Heart left ventricle (tissue), 16 donors: ENCODE measurements at regions not wholly inside any gene's neighbourhood (a gene's known extent, or its start where the extent isn't known, plus 50 kb on each side); places are given as distances from the start of the nearest gene placed in this dataset.
A peak's percentile ranks its signal among the peaks of the same experiment; 100 is the strongest.

Experiments
- ATAC-seq, 4 donors: fragments of 200-7000 bp; cut with Tn5 transposase; one replicate each; pipeline ENCODE4 v1.9.1; 2020 to 2022; ENCODE audit warnings: moderate library complexity in 4 of 4, mild to moderate bottlenecking in 3 of 4, moderate number of reproducible peaks in 1 of 4
- DNase-seq, 5 donors: peaks; one replicate each; pipeline ENCODE4 v3.0.0-alpha.2; 2020
- H3K27ac ChIP-seq, 12 donors: fragments of 200-600 bp; sonication (generic) in 4 of 12; one replicate each; pipeline versions ENCODE4 v1.5.0 to v1.8.0; 2016 to 2022; ENCODE audit warnings: mild to moderate bottlenecking in 2 of 12
- H3K27me3 ChIP-seq, 9 donors: fragments of 200-600 bp; sonication (generic) in 2 of 9; one replicate each; pipeline versions ENCODE4 v1.5.1 to v1.8.0; 2016 to 2022; ENCODE audit warnings: mild to moderate bottlenecking in 3 of 9
- H3K36me3 ChIP-seq, 9 donors: fragments of 200-600 bp; sonication (generic) in 2 of 9; one replicate each; pipeline versions ENCODE4 v1.5.0 to v1.8.0; 2018 to 2022; ENCODE audit warnings: mild to moderate bottlenecking in 2 of 9
- H3K4me1 ChIP-seq, 12 donors: fragments of 200-600 bp; sonication (generic) in 4 of 12; one replicate each; pipeline versions ENCODE4 v1.5.0 to v1.8.0; 2016 to 2022; ENCODE audit warnings: mild to moderate bottlenecking in 3 of 12
- H3K4me3 ChIP-seq, 12 donors: fragments of 200-600 bp; sonication (generic) in 4 of 12; one replicate each; pipeline versions ENCODE4 v1.5.0 to v1.8.0; 2017 to 2022; ENCODE audit warnings: mild to moderate bottlenecking in 9 of 12, moderate library complexity in 4 of 12
- H3K9me3 ChIP-seq, 12 donors: fragments of 200-600 bp; sonication (generic) in 4 of 12; one replicate each; pipeline versions ENCODE4 v1.5.0 to v1.8.0; 2016 to 2022; ENCODE audit warnings: mild to moderate bottlenecking in 1 of 12
- CTCF ChIP-seq, 12 donors: fragments of 200-600 bp; sonication (generic) in 4 of 12; IDR thresholded peaks; one replicate each; pipeline versions ENCODE4 v1.5.0 to v1.8.0; 2018 to 2022; ENCODE audit warnings: antibody characterized with exemption in 12 of 12, mild to moderate bottlenecking in 5 of 12
- POLR2A ChIP-seq, 2 donors: fragments of 450-650 bp; IDR thresholded peaks; one replicate each; pipeline ENCODE4 v1.6.1; 2017; ENCODE audit warnings: antibody characterized with exemption in 2 of 2, mild to moderate bottlenecking in 2 of 2, moderate library complexity in 2 of 2
- WGBS, 4 donors: extraction: QIAGEN DNeasy Blood & Tissue Kit in 2 of 4; methylation state at CpG; one replicate each; pipeline versions ENCODE4 v1.1.5 to v1.1.7; 2013 to 2018; 5-methylcytosine and 5-hydroxymethylcytosine counted together
- intact Hi-C, 10 donors: fragments of 100-400 bp; cut with DNase I; formaldehyde crosslinking; loops; one replicate each; pipeline versions ENCODE4 v1.11.1 to v1.14.2; 2022
- donor health status: ischemic (EF 13 %, LVEDD 7.1; RV severe dilation, severe dysfunction).
- donor health status: healthy with polysubstance abuse.
- donor health status: DM: no; HTN: yes; CAD: no.
- donor health status: DM: no; HTN: no; CAD: no.
- donor health status: ischemic (EF 25% LVEDD 6.9; RV normal size, moderate dysfunction).
- donor health status: ischemic (EF 25% LVEDD 5.7; RV mildly dilated, moderate dysfunction).
- donor health status: healthy.
- donor health status: DM: yes; HTN: yes; CAD: no.
- donor health status: ischemic (EF 35%, LVEDD 5.7; RV mildly dilated, moderate dysfunction).
- donor health status: nonischemic (EF 11% LVEDD 7.7; RV severe dilation, severe dysfunction).
- donor health status: DM: yes; HTN: yes; CAD: no.
- donor health status: PGD.
- donor health status: ischemic (EF 29% LVEDD 5.4; RV normal size, mild dysfunction).
- donor health status: nonischemic (EF 23%, LVEDD 6.1; RV moderate dilation, normal function).

GRCh38 chr6:151689499-151690201 lies 117.8 kb upstream of the ESR1 start:
- Histone ChIP-seq H3K9me3 (no peaks in the 10 kb centered on the region), H3K4me1 (peaks cover 0 to 12% (median 0%) of the 10 kb centered on the region in 12 donors), H3K27ac (peak overlapping the region in 9 of 12 donors; percentile 17 to 88 (median 71)), H3K4me3 (peak overlapping the region in 3 of 12 donors; percentile 42 to 57 (median 50)), H3K36me3 (no peaks in the 10 kb centered on the region), H3K27me3 (no peaks in the 10 kb centered on the region)
- peak in 1 of 4 donors; percentile 25 for ATAC-seq
- intact Hi-C loops: loop anchor here in 7 of 10 donors (5.0 to 10.0 kb wide), 5 partner anchors 433 to 585 kb away; no protein-coding TSS in a partner anchor
- no peak for DNase-seq
- WGBS, 4 donors: 77 to 82% (median 79%) methylated on average over 5 of the region's 5 CpGs
- no peak for TF ChIP-seq CTCF (IDR thresholded peaks at IDR 0.05)
- no peak for TF ChIP-seq POLR2A (IDR thresholded peaks at IDR 0.05)

- intact Hi-C loops: loop anchor here in 2 of 10 donors (5.0 to 10.0 kb wide), 2 partner anchors 432 to 584 kb away; no protein-coding TSS in a partner anchor
- Histone ChIP-seq H3K4me3 (peak overlapping the region in 9 of 12 donors; percentile 25 to 57 (median 40)), H3K27ac (peak overlapping the region; percentile 13 to 88 (median 70)), H3K27me3 (no peaks in the 10 kb centered on the region), H3K36me3 (no peaks in the 10 kb centered on the region), H3K4me1 (peaks cover 0 to 12% (median 0%) of the 10 kb centered on the region in 12 donors), H3K9me3 (no peaks in the 10 kb centered on the region)
- TF ChIP-seq CTCF (IDR thresholded peaks at IDR 0.05) (peak in 7 of 12 donors; percentile 9 to 50 (median 28)), POLR2A (IDR thresholded peaks at IDR 0.05) (no peak)
- WGBS, 4 donors: 38 to 47% (median 42%) methylated on average over 4 of the region's 4 CpGs
- DNase-seq (no peak), ATAC-seq (peak; percentile 53 to 82 (median 66))
These were observed 117.2 kb upstream of the ESR1 start for GRCh38 chr6:151690303-151690702.

- Histone ChIP-seq H3K27ac (peak overlapping the region; percentile 13 to 88 (median 70)), H3K36me3 (no peaks in the 10 kb centered on the region), H3K4me1 (peaks cover 0 to 12% (median 0%) of the 10 kb centered on the region in 12 donors), H3K9me3 (no peaks in the 10 kb centered on the region), H3K27me3 (no peaks in the 10 kb centered on the region), H3K4me3 (peak overlapping the region in 10 of 12 donors; percentile 3 to 57 (median 38))
- DNase-seq (no peak), ATAC-seq (peak in 3 of 4 donors; percentile 68 to 80 (median 75))
- TF ChIP-seq CTCF (IDR thresholded peaks at IDR 0.05): no peak
- no peak for TF ChIP-seq POLR2A (IDR thresholded peaks at IDR 0.05)
- WGBS, 4 donors: 62 to 66% (median 64%) methylated on average over 8 of the region's 8 CpGs
- intact Hi-C loops: loop anchor here in 2 of 10 donors (5.0 to 10.0 kb wide), 2 partner anchors 431 to 584 kb away; no protein-coding TSS in a partner anchor
These were observed 116.5 kb upstream of the ESR1 start for GRCh38 chr6:151690768-151691562.
